ENCODE measurements at regions not wholly inside any gene's neighbourhood (a gene's known extent, or its start where the extent isn't known, plus 50 kb on each side); places are given as distances from the start of the nearest gene placed in this dataset.

GRCh38 chr1:242788771-242789170, 264.3 kb upstream of the PLD5 start (continued):
- TF ChIP-seq ZBTB33 (IDR thresholded peaks at IDR 0.05) (no peak), IKZF2 (IDR thresholded peaks at IDR 0.05) (peak; percentile 39 to 61; a peak in 2 of 4 replicates), IKZF1 (conservative IDR thresholded peaks at IDR 0.05) (peak; percentile 37; the same call in 1 of the 2 replicates), HSF1 (IDR thresholded peaks at IDR 0.05; ENCODE audit: low read depth, low read length) (peak; percentile 86), JUNB (IDR thresholded peaks at IDR 0.05) (no peak), BCL11A (IDR thresholded peaks at IDR 0.05; ENCODE audit: low read depth, low read length) (no peak)

GRCh38 chr1:242787968-242788367, 263.5 kb upstream of the PLD5 start:
- ChIA-PET POLR2A (no interaction called here), CTCF (interaction anchor here (0.6 to 1.6 kb wide), 5 partner anchors 9 to 98 kb away, joined by 3 to 5 read pairs (median 4); no protein-coding TSS in a partner anchor), SMC1A (ENCODE audit: uncharacterized antibody, unreplicated experiment) (interaction anchor here (0.7 to 2.1 kb wide), 4 partner anchors 10 to 526 kb away, joined by 3 to 8 read pairs (median 4); no protein-coding TSS in a partner anchor), RAD21 (ENCODE audit: unreplicated experiment) (no interaction called here)
- intact Hi-C loops (cut with micrococcal nuclease; ENCODE audit: unreplicated experiment) (no loop called here), in situ Hi-C loops (cut with MboI) (loop anchor here (25.0 kb wide), 1 partner anchor 524 kb away; no protein-coding TSS in a partner anchor)
- Histone ChIP-seq H3K79me2 (ENCODE audit: control insufficient read depth, insufficient read depth, low read length) (no peaks in the 10 kb centered on the region), H3K4me1 (ENCODE audit: control insufficient read depth, insufficient read depth, low read length) (peaks cover 4% of the 10 kb centered on the region; the same call in 1 of the 2 replicates), H3K4me2 (ENCODE audit: control insufficient read depth, insufficient read depth) (no peak overlapping the region), H2AFZ (ENCODE audit: control insufficient read depth, low read depth, low read length) (no peak overlapping the region), H3K4me3 (no peak overlapping the region), H3K36me3 (ENCODE audit: control insufficient read depth in 2 of 2, insufficient read depth in 2 of 2, low read length in 1 of 2) (no peaks in the 10 kb centered on the region), H3K9me3 (replicated peaks; ENCODE audit: control insufficient read depth, insufficient read depth, low read length) (no peaks in the 10 kb centered on the region), H3K27ac (ENCODE audit: control insufficient read depth, insufficient read depth) (no peak overlapping the region), H4K20me1 (ENCODE audit: control insufficient read depth, insufficient read depth) (no peaks in the 10 kb centered on the region), H3K9ac (ENCODE audit: control insufficient read depth, insufficient read depth, low read length) (no peak overlapping the region), H3K27me3 (replicated peaks in 1 of 2; ENCODE audit: control insufficient read depth in 2 of 2, insufficient read depth in 2 of 2, low read length in 1 of 2) (peaks cover 0 to 2% of the 10 kb centered on the region in 2 experiments; a peak in 1 of 4 replicates)
- BruUV-seq (replicated peaks): no TSS peak
- DNase-seq (ENCODE audit: low read depth, low spot score) (no peak), ATAC-seq (no peak), FAIRE-seq (no peak)
- WGBS (ENCODE audit: insufficient coverage, insufficient replicate concordance, low lambda C conversion rate, missing lambda C conversion rate): 64% methylated on average over 2 of the region's 2 CpGs
- TF ChIP-seq RELA (IDR thresholded peaks at IDR 0.05; ENCODE audit: borderline replicate concordance, partially characterized antibody) (no peak), GATAD2B (conservative IDR thresholded peaks at IDR 0.05; ENCODE audit: low read depth) (no peak), BHLHE40 (IDR thresholded peaks at IDR 0.05; ENCODE audit: borderline replicate concordance in 1 of 2, low read depth in 2 of 2, low read length in 1 of 2) (no peak), SREBF1 (IDR thresholded peaks at IDR 0.05; ENCODE audit: low read length) (no peak), ZNF384 (IDR thresholded peaks at IDR 0.05; ENCODE audit: borderline replicate concordance, low read depth, low read length) (no peak), ESRRA (IDR thresholded peaks at IDR 0.05; ENCODE audit: low read length) (no peak), KAT2A (conservative IDR thresholded peaks at IDR 0.05; ENCODE audit: control insufficient read depth, low read depth, low read length) (no peak), MXI1 (IDR thresholded peaks at IDR 0.05; ENCODE audit: low read depth, low read length) (no peak), TAF1 (IDR thresholded peaks at IDR 0.05; ENCODE audit: borderline replicate concordance, low read depth, low read length) (no peak), JUNB (IDR thresholded peaks at IDR 0.05) (no peak), CREB1 (IDR thresholded peaks at IDR 0.05; ENCODE audit: low read depth) (no peak), E2F4 (IDR thresholded peaks at IDR 0.05; ENCODE audit: low read depth, low read length) (no peak)

All from GM12878 (cell line).